HL-60 (cell line): ENCODE measurements at regions not wholly inside any gene's neighbourhood (a gene's known extent, or its start where the extent isn't known, plus 50 kb on each side); places are given as distances from the start of the nearest gene placed in this dataset.

Experiments
- DNase-seq, 2 experiments: peaks; one replicate each; pipeline ENCODE4 v3.0.0-alpha.2; 2010 to 2020; ENCODE audit warnings: low read depth in 1 of 2, low spot score in 1 of 2
- H3K27ac ChIP-seq: fragments of 250-450 bp; sonication (Bioruptor Pico); replicated peaks from 2 replicates; pipeline ENCODE4 v1.5.1; 2020; ENCODE audit warnings: mild to moderate bottlenecking, moderate library complexity
- H3K27me3 ChIP-seq: fragments of 250-450 bp; sonication (Bioruptor Pico); 2 replicates; pipeline ENCODE4 v1.5.1; 2021; ENCODE audit warnings: mild to moderate bottlenecking, moderate library complexity; ENCODE audit not compliant: insufficient read depth, poor library complexity, severe bottlenecking
- H3K4me3 ChIP-seq: replicated peaks from 2 replicates; pipeline ENCODE4 v1.5.1; 2011; ENCODE audit warnings: mild to moderate bottlenecking, control low read depth, low read length; ENCODE audit not compliant: insufficient read depth
- GABPA ChIP-seq: IDR thresholded peaks from 2 replicates; pipeline ENCODE4 v1.6.1; 2012; ENCODE audit warnings: low read depth
- POLR2AphosphoS5 ChIP-seq: IDR thresholded peaks from 2 replicates; pipeline ENCODE4 v1.6.1; 2012; ENCODE audit warnings: low read depth
- SPI1 ChIP-seq: IDR thresholded peaks from 2 replicates; pipeline ENCODE4 v1.6.1; 2012; ENCODE audit warnings: low read depth, mild to moderate bottlenecking, borderline replicate concordance
- TF ChIP-seq, protein P1 (sequence below): IDR thresholded peaks from 2 replicates; pipeline ENCODE4 v1.6.1; 2012; ENCODE audit warnings: low read depth; ENCODE audit not compliant: insufficient replicate concordance
- TF ChIP-seq, protein P2 (sequence below): IDR thresholded peaks from one replicate; pipeline ENCODE4 v1.5.1; 2011; ENCODE audit warnings: low read length, control low read depth, inconsistent platforms; ENCODE audit not compliant: insufficient read depth

DNA sequence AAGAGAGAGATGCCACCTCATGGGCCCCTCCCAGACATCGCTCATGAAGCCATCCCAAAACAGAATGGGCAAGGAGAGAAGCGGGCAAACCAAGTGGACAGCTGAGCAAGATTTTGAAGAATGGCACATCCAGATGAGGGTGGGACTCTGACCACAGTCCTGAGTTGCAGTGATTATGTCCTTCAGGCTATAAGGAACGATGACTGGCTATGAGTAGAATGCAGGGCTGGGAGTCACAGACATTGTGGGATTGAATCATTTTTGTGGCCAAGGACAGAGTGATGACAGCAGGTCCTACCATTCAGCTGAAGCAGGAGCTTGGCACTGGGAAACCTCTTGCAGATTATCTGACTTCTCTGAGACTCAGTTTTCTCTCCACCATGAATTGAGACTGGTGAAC, 245.7 kb upstream of the SLC30A5 start:
- Histone ChIP-seq H3K4me3 (no peak overlapping the region), H3K27ac (no peak overlapping the region), H3K27me3 (no peaks in the 10 kb centered on the region)
- no peak for DNase-seq
- TF ChIP-seq SPI1 = no peak

DNA sequence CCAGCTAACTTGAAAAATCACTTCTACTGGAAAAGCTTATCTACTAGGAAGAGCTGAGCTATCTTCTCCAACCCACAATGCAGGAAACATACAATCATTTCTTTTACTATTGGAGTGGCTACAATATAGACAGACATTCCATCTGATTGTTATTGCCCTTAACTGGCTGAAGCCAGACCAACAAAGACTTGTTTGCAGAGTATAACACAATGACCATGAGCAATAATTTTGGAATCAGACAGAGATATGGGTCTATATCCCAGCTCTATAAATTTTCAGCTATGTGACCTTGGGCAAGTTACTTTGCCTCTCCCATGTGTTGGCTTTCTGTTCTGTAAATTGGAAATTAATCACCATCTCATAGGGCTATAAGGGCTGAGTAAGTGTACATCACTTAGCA, 244.7 kb upstream of the SLC30A5 start:
- DNase-seq = no peak
- TF ChIP-seq POLR2AphosphoS5 (no peak), GABPA (no peak), SPI1 (no peak)
- TF ChIP-seq, protein P1, sequence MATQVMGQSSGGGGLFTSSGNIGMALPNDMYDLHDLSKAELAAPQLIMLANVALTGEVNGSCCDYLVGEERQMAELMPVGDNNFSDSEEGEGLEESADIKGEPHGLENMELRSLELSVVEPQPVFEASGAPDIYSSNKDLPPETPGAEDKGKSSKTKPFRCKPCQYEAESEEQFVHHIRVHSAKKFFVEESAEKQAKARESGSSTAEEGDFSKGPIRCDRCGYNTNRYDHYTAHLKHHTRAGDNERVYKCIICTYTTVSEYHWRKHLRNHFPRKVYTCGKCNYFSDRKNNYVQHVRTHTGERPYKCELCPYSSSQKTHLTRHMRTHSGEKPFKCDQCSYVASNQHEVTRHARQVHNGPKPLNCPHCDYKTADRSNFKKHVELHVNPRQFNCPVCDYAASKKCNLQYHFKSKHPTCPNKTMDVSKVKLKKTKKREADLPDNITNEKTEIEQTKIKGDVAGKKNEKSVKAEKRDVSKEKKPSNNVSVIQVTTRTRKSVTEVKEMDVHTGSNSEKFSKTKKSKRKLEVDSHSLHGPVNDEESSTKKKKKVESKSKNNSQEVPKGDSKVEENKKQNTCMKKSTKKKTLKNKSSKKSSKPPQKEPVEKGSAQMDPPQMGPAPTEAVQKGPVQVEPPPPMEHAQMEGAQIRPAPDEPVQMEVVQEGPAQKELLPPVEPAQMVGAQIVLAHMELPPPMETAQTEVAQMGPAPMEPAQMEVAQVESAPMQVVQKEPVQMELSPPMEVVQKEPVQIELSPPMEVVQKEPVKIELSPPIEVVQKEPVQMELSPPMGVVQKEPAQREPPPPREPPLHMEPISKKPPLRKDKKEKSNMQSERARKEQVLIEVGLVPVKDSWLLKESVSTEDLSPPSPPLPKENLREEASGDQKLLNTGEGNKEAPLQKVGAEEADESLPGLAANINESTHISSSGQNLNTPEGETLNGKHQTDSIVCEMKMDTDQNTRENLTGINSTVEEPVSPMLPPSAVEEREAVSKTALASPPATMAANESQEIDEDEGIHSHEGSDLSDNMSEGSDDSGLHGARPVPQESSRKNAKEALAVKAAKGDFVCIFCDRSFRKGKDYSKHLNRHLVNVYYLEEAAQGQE = no peak
- TF ChIP-seq, protein P2, sequence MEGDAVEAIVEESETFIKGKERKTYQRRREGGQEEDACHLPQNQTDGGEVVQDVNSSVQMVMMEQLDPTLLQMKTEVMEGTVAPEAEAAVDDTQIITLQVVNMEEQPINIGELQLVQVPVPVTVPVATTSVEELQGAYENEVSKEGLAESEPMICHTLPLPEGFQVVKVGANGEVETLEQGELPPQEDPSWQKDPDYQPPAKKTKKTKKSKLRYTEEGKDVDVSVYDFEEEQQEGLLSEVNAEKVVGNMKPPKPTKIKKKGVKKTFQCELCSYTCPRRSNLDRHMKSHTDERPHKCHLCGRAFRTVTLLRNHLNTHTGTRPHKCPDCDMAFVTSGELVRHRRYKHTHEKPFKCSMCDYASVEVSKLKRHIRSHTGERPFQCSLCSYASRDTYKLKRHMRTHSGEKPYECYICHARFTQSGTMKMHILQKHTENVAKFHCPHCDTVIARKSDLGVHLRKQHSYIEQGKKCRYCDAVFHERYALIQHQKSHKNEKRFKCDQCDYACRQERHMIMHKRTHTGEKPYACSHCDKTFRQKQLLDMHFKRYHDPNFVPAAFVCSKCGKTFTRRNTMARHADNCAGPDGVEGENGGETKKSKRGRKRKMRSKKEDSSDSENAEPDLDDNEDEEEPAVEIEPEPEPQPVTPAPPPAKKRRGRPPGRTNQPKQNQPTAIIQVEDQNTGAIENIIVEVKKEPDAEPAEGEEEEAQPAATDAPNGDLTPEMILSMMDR = no peak
- Histone ChIP-seq H3K27me3 (no peaks in the 10 kb centered on the region), H3K27ac (no peak overlapping the region), H3K4me3 (no peak overlapping the region)

DNA sequence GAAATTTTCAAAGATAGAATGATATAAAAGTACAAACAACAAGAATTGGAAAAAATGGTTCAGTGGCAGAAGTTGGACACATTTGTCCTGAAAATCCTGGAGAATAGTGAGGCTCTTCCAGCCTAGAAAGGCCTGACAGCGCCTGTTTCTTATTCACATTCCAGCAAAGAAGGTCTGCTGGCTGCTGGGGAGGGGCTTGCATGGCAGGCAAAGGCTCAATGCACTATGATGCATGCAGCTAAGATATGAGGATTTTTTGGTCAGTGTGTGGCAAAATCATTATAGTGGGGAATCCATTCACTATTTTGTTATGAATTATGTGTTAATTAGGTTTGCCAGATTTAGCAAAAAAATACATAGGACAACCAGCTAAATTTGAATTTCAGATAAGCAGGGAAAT, 243.9 kb upstream of the SLC30A5 start:
- no peak overlapping the region for H3K27ac ChIP-seq
- DNase-seq = no peak
- H3K27me3 ChIP-seq = no peaks in the 10 kb centered on the region
- no peak for TF ChIP-seq SPI1
- no peak for TF ChIP-seq GABPA
- TF ChIP-seq, protein P1 = no peak
- no peak for TF ChIP-seq POLR2AphosphoS5
- TF ChIP-seq, protein P2 = no peak
- H3K4me3 ChIP-seq = no peak overlapping the region

DNA sequence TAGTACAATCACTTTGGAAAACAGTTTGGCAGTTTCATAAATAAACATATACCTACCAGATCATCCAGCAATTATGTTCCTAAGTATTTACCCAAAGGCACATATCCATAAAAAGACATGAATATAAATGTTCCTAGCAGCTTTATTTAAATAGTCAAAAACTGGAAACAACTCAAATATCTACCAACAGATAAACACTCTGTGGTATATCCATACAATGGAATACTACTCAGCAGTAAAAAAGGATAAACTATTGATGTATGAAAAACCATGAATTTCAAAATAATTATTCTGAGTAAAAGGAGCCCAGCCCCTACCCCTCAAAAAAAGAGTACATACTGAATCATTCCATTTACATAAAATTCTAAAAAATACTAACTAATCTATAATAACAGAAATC, 232.7 kb upstream of the SLC30A5 start:
- H3K27me3 ChIP-seq = no peaks in the 10 kb centered on the region
- no peak overlapping the region for H3K27ac ChIP-seq
- TF ChIP-seq, protein P1 = no peak
- TF ChIP-seq GABPA = no peak
- TF ChIP-seq POLR2AphosphoS5 = no peak
- TF ChIP-seq SPI1 = no peak
- TF ChIP-seq, protein P2 = no peak
- no peak for DNase-seq
- no peak overlapping the region for H3K4me3 ChIP-seq
